ENCODE measurements at regions not wholly inside any gene's neighbourhood (a gene's known extent, or its start where the extent isn't known, plus 50 kb on each side); places are given as distances from the start of the nearest gene placed in this dataset.

DNA sequence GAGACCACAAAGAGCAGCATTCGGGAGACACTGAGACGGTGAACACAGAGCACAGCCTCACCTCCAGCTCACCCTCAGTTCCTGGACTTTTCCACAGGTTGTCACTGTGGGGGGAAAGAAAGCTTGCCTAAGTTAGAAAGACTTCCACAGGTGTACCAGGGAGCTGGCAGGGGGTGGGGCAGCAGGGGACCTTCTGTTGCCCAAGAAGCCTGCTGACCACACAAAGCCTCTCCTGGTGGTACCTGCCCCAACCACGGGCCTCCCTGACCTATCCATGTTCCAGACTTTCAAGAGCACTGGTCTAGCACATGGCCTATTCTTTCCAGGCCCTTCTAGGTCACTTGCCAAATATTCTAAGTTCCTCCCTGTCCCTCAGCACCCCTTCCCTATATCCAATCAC is 550.8 kb downstream of the BNC2 start:
- no peak overlapping the region for H3K27ac ChIP-seq
- TF ChIP-seq, protein P1, sequence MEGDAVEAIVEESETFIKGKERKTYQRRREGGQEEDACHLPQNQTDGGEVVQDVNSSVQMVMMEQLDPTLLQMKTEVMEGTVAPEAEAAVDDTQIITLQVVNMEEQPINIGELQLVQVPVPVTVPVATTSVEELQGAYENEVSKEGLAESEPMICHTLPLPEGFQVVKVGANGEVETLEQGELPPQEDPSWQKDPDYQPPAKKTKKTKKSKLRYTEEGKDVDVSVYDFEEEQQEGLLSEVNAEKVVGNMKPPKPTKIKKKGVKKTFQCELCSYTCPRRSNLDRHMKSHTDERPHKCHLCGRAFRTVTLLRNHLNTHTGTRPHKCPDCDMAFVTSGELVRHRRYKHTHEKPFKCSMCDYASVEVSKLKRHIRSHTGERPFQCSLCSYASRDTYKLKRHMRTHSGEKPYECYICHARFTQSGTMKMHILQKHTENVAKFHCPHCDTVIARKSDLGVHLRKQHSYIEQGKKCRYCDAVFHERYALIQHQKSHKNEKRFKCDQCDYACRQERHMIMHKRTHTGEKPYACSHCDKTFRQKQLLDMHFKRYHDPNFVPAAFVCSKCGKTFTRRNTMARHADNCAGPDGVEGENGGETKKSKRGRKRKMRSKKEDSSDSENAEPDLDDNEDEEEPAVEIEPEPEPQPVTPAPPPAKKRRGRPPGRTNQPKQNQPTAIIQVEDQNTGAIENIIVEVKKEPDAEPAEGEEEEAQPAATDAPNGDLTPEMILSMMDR (IDR thresholded peaks at IDR 0.05): no peak
- TF ChIP-seq ZFX (IDR thresholded peaks at IDR 0.05; ENCODE audit: borderline replicate concordance): no peak

DNA sequence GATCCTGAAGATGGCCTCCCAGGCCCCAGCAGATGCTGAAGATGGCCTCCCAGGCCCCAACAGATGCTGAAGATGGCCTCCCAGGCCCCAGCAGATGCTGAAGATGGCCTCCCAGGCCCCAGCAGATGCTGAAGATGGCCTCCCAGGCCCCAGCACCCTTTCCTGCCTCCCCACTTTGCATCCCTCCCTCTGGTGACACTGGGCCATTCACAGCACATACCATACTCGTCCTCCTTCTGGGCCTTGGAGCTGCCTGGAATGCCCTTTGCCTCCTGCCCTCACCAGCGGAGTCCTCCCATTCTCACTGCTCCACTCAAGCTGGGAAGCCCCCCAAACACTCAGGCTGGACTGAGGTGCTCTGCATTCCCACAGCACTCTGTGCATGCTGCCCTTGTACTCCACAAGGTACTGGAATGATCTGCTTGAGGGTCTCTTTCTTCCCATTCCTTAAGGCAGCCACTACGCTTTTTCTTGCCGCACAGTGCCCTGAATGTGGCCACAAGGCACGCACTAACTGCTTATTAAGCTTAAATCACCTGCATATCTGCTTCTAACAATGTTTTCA is 550.0 kb downstream of the BNC2 start:
- TF ChIP-seq ZFX (IDR thresholded peaks at IDR 0.05; ENCODE audit: borderline replicate concordance): no peak
- TF ChIP-seq, protein P1 (IDR thresholded peaks at IDR 0.05): no peak
- H3K27ac ChIP-seq: no peak overlapping the region

DNA sequence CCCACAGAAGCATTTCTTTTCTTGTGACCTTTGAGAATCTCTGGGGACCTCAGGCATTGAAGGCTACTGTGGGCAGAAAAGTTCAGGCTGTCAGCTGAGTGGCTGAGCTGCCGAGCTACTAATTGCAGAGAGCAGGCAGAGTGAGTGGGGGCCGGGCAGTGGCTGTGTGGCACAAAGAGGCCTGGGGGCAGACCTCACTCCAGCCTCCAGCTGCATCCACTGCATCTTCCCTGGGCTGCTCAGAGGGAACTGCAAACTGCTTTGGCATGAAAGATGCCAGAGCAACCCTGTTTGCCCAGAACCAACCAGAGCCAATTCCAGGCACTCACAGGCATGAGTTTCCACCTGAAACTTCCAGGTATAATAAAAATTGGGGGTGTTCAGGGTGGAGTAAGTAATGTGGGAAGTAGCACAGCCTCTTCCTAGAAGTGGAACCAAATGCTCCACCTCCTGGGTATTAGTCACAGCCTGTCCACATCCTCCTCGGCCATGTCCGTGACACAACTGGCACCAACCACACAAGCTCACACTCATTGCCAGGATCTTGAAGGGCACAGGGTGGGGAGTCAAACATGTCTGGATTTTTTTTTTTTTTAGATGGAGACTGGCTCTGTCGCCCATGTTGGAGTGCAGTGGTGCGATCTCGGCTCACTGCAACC is 548.9 kb downstream of the BNC2 start:
- H3K27ac ChIP-seq: no peak overlapping the region
- no peak for TF ChIP-seq ZFX (IDR thresholded peaks at IDR 0.05; ENCODE audit: borderline replicate concordance)
- TF ChIP-seq, protein P1 (IDR thresholded peaks at IDR 0.05): no peak

DNA sequence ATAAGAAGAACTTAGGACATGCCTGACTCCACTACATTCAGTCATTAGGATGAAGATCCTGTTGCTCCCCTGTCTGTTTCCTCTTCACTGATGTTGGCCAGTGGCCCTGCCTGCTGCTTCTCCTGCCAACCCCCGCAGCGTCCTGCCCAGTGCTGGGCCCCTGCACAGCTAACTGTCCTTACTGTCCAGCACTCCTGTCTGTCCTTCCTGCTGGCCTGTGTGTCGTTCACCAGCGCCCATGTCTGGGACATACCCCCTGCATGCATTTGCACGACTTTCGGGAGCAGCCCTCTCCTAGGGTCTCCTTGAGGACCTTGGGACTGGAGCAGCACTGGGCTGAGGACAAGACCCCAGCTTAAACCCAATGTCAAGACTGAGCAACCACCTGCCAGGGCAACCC is 547.6 kb downstream of the BNC2 start:
- no peak for TF ChIP-seq ZFX (IDR thresholded peaks at IDR 0.05; ENCODE audit: borderline replicate concordance)
- TF ChIP-seq, protein P1 (IDR thresholded peaks at IDR 0.05): no peak
- no peak overlapping the region for H3K27ac ChIP-seq

DNA sequence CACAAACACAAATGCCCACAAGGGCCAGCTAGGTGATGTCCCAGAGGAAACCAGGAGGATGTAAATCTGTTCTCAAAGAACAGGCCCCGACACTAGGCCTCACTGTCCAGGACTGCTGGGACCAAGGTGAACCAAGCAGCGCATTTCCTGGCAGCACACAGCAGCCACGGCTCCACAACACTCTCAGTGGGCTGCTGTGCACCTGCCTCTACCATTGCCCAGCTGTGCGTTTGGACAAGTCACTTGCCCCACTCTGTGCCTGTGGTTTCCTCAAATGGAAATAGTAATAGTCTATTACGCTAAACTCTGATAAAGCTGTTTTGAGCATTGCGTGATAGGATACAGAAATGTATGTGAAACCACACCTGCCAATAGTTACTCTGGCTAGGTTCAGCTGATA is 544.5 kb downstream of the BNC2 start:
- TF ChIP-seq, protein P1 (IDR thresholded peaks at IDR 0.05): no peak
- TF ChIP-seq ZFX (IDR thresholded peaks at IDR 0.05; ENCODE audit: borderline replicate concordance): no peak
- H3K27ac ChIP-seq: no peak overlapping the region

DNA sequence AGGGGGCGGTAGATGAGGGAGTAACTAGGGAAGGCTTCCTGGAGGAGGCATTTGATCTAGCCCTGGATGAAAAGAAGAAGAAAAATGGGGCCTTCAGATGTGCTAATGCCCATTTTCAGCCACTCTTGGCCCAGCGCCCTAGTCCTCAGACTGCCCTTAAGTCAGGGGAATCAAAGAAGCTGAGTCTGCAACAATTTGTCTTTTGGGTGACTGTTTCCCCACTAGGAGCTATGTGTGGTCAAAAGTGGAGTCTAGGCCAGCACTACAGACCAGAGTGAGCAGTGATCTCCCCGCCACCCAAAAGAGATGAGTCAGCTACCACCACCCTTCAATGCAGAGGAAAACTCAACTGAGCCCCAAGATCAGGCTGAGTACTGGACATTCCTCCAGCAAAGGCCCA is 542.1 kb downstream of the BNC2 start:
- no peak overlapping the region for H3K27ac ChIP-seq
- TF ChIP-seq, protein P1 (IDR thresholded peaks at IDR 0.05): no peak
- TF ChIP-seq ZFX (IDR thresholded peaks at IDR 0.05; ENCODE audit: borderline replicate concordance): no peak

DNA sequence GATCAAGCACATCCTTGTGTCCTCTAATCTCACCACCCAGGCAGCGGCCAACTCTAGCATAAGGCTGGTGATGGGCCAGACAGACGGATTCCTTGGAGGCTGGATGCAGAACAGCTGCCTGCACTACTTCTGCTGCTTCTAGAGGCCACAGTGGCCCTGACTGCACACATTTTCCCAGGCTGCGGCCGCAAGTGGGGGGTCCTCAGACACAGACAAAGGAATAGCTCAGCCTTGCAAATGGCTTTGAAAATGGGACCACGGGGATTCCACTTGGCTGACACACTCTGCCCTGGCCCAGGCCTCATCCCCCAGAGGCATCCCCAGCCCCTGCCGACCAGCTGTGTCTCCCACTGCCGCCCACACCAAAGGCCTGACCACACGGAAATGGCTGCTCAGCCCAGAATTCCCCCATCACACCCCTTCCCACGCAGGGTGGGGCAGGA is 540.8 kb downstream of the BNC2 start:
- no peak overlapping the region for H3K27ac ChIP-seq

More for the DNA sequence above, 540.8 kb downstream of the BNC2 start:
- no peak for TF ChIP-seq ZFX (IDR thresholded peaks at IDR 0.05; ENCODE audit: borderline replicate concordance)
- TF ChIP-seq, protein P1 (IDR thresholded peaks at IDR 0.05): no peak

Measured in 22Rv1 (cell line).